ENCODE measurements at regions not wholly inside any gene's neighbourhood (a gene's known extent, or its start where the extent isn't known, plus 50 kb on each side); places are given as distances from the start of the nearest gene placed in this dataset.

- no peak overlapping the region for H3K27ac ChIP-seq
- no peak for TF ChIP-seq CTCF (conservative IDR thresholded peaks at IDR 0.05)
Measured at GRCh38 chr17:74108126-74108705, 95.3 kb upstream of the RPL38 start.

GRCh38 chr17:74110467-74110866 lies 93.0 kb upstream of the RPL38 start:
- TF ChIP-seq CTCF (conservative IDR thresholded peaks at IDR 0.05): no peak
- no peak overlapping the region for H3K27ac ChIP-seq

- no peak for TF ChIP-seq CTCF (conservative IDR thresholded peaks at IDR 0.05)
- H3K27ac ChIP-seq: no peak overlapping the region
Measured at GRCh38 chr17:74113326-74113725, 90.2 kb upstream of the RPL38 start.

- H3K27ac ChIP-seq: no peak overlapping the region
Measured at GRCh38 chr17:74113952-74114351, 89.5 kb upstream of the RPL38 start.

GRCh38 chr17:74114881-74115470 lies 88.5 kb upstream of the RPL38 start:
- no peak overlapping the region for H3K27ac ChIP-seq

More at GRCh38 chr17:74113952-74114351, 89.5 kb upstream of the RPL38 start:
- no peak for TF ChIP-seq CTCF (conservative IDR thresholded peaks at IDR 0.05)

DNA sequence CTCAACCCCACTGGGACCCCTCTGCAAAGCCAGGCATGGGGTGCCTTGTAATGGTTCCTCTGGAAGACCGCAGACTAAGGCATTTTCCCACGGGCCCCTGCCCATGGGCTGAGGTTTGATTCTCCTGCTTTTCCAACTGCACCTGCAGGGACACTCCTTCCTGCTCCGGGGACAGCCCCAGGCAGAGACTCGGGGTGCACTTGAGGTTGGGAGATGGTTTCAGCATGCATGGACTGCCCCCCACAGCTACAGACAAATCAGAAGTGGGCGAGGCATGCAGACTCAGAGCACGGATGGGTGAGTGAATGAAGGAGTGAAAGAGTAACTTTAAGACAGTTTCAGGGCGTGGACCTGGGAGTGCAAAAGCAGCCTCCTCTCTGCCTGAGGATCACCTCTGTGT lies 87.9 kb upstream of the RPL38 start:
- no peak overlapping the region for H3K27ac ChIP-seq

More at GRCh38 chr17:74114881-74115470, 88.5 kb upstream of the RPL38 start:
- no peak for TF ChIP-seq CTCF (conservative IDR thresholded peaks at IDR 0.05)

More for the DNA sequence above, 87.9 kb upstream of the RPL38 start:
- TF ChIP-seq CTCF (conservative IDR thresholded peaks at IDR 0.05): no peak
